WTC11 (cell line): ENCODE measurements at regions not wholly inside any gene's neighbourhood (a gene's known extent, or its start where the extent isn't known, plus 50 kb on each side); places are given as distances from the start of the nearest gene placed in this dataset.

ENCODE experiments used
- CBFB ChIP-seq: sonication (generic); formaldehyde crosslinking; IDR thresholded peaks from 2 replicates; pipeline ENCODE4 v1.8.1; 2022; ENCODE audit warnings: mild to moderate bottlenecking, low read depth, missing genetic modification reagents
- ZNF138 ChIP-seq: sonication (generic); formaldehyde crosslinking; conservative IDR thresholded peaks from 2 replicates; pipeline ENCODE4 v1.8.1; 2022; ENCODE audit warnings: mild to moderate bottlenecking, moderate library complexity, missing genetic modification reagents
- ZNF317 ChIP-seq: sonication (generic); formaldehyde crosslinking; IDR thresholded peaks from 2 replicates; pipeline ENCODE4 v1.8.1; 2023; ENCODE audit warnings: low read depth, mild to moderate bottlenecking, moderate library complexity, missing genetic modification reagents, borderline replicate concordance
- TF ChIP-seq, protein P1 (sequence below): fragments of 200-600 bp; IDR thresholded peaks from 2 replicates; pipeline ENCODE4 v1.8.0; 2022; ENCODE audit warnings: antibody characterized with exemption
- TF ChIP-seq, protein P2 (sequence below): sonication (generic); formaldehyde crosslinking; IDR thresholded peaks from 2 replicates; pipeline ENCODE4 v1.8.1; 2022; ENCODE audit warnings: low read depth, missing genetic modification reagents, borderline replicate concordance
- TF ChIP-seq, protein P3 (sequence below): fragments of 250-450 bp; sonication (Bioruptor Pico); IDR thresholded peaks from 2 replicates; pipeline ENCODE4 v1.9.0; 2021; ENCODE audit warnings: moderate library complexity, mild to moderate bottlenecking, inconsistent platforms, borderline replicate concordance
- TF ChIP-seq, protein P4 (sequence below): sonication (generic); formaldehyde crosslinking; IDR thresholded peaks from 2 replicates; pipeline ENCODE4 v1.8.1; 2023; ENCODE audit warnings: mild to moderate bottlenecking, missing genetic modification reagents

GRCh38 chr9:107149756-107150155 is 133.3 kb upstream of the RAD23B start:
- TF ChIP-seq, protein P1, sequence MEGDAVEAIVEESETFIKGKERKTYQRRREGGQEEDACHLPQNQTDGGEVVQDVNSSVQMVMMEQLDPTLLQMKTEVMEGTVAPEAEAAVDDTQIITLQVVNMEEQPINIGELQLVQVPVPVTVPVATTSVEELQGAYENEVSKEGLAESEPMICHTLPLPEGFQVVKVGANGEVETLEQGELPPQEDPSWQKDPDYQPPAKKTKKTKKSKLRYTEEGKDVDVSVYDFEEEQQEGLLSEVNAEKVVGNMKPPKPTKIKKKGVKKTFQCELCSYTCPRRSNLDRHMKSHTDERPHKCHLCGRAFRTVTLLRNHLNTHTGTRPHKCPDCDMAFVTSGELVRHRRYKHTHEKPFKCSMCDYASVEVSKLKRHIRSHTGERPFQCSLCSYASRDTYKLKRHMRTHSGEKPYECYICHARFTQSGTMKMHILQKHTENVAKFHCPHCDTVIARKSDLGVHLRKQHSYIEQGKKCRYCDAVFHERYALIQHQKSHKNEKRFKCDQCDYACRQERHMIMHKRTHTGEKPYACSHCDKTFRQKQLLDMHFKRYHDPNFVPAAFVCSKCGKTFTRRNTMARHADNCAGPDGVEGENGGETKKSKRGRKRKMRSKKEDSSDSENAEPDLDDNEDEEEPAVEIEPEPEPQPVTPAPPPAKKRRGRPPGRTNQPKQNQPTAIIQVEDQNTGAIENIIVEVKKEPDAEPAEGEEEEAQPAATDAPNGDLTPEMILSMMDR = no peak
- TF ChIP-seq CBFB (CRISPR knock-in tag) = no peak
- TF ChIP-seq ZNF317 (CRISPR knock-in tag) = no peak
- TF ChIP-seq, protein P2, sequence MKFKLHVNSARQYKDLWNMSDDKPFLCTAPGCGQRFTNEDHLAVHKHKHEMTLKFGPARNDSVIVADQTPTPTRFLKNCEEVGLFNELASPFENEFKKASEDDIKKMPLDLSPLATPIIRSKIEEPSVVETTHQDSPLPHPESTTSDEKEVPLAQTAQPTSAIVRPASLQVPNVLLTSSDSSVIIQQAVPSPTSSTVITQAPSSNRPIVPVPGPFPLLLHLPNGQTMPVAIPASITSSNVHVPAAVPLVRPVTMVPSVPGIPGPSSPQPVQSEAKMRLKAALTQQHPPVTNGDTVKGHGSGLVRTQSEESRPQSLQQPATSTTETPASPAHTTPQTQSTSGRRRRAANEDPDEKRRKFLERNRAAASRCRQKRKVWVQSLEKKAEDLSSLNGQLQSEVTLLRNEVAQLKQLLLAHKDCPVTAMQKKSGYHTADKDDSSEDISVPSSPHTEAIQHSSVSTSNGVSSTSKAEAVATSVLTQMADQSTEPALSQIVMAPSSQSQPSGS (CRISPR knock-in tag) = no peak
- TF ChIP-seq, protein P3, sequence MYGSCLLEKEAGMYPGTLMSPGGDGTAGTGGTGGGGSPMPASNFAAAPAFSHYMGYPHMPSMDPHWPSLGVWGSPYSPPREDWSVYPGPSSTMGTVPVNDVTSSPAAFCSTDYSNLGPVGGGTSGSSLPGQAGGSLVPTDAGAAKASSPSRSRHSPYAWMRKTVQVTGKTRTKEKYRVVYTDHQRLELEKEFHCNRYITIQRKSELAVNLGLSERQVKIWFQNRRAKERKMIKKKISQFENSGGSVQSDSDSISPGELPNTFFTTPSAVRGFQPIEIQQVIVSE = no peak
- TF ChIP-seq, protein P4, sequence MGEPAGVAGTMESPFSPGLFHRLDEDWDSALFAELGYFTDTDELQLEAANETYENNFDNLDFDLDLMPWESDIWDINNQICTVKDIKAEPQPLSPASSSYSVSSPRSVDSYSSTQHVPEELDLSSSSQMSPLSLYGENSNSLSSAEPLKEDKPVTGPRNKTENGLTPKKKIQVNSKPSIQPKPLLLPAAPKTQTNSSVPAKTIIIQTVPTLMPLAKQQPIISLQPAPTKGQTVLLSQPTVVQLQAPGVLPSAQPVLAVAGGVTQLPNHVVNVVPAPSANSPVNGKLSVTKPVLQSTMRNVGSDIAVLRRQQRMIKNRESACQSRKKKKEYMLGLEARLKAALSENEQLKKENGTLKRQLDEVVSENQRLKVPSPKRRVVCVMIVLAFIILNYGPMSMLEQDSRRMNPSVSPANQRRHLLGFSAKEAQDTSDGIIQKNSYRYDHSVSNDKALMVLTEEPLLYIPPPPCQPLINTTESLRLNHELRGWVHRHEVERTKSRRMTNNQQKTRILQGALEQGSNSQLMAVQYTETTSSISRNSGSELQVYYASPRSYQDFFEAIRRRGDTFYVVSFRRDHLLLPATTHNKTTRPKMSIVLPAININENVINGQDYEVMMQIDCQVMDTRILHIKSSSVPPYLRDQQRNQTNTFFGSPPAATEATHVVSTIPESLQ (CRISPR knock-in tag) = no peak
- no peak for TF ChIP-seq ZNF138 (CRISPR knock-in tag)
